HepG2 (cell line): ENCODE measurements at regions not wholly inside any gene's neighbourhood (a gene's known extent, or its start where the extent isn't known, plus 50 kb on each side); places are given as distances from the start of the nearest gene placed in this dataset.

Experiments used
- ATAC-seq: fragments of 200-7000 bp; cut with Tn5 transposase; 3 replicates; pipeline ENCODE4 v1.9.1; 2020; ENCODE audit warnings: mild to moderate bottlenecking, moderate library complexity
- BruUV-seq: library from RNA; stranded (reverse); fragments of 400-500 nt; replicated peaks from 2 replicates; lab custom pipeline; 2021; lab: Mats Ljungman, UMichigan
- CTCF ChIA-PET: fragments of 300-600 bp; formaldehyde crosslinking; extraction: SDS; loops from one replicate; lab custom pipeline; 2021; ENCODE audit warnings: low total read pairs, inconsistent platforms, low intra/inter-chr PET ratio; lab: Yijun Ruan, JAX
- POLR2A ChIA-PET: fragments of 350-600 bp; sonication (Branson Sonifier 250); formaldehyde crosslinking; loops from one replicate; lab custom pipeline; 2020; ENCODE audit warnings: antibody characterized with exemption, inconsistent platforms; lab: Yijun Ruan, JAX
- DNase-seq: peaks from one replicate; pipeline ENCODE4 v3.0.0-alpha.2; 2015; ENCODE audit warnings: low spot score
- FAIRE-seq: peaks from 3 replicates; lab custom pipeline; 2011; peaks lifted over from hg19 to GRCh38; lab: Jason Lieb, UNC
- H2AFZ ChIP-seq: one replicate; pipeline ENCODE4 v1.6.1; 2011; ENCODE audit warnings: low read length, inconsistent platforms
- H3K27ac ChIP-seq: fragments of 300-600 bp; 3 replicates; pipeline ENCODE4 v1.8.0; 2011; ENCODE audit warnings: mixed run types, mild to moderate bottlenecking, mixed read lengths, low read length, inconsistent platforms; ENCODE audit not compliant: insufficient read depth; ENCODE audit errors: extremely low read length
- H3K27me3 ChIP-seq, 2 experiments: fragments of 200-600 bp in 1 of 2; 2 replicates in 1 of 2; 3 replicates in 1 of 2; pipeline versions ENCODE4 v1.6.0 to v1.8.0; 2011; ENCODE audit warnings: low read length in 2 of 2, mild to moderate bottlenecking in 2 of 2, moderate library complexity in 2 of 2, inconsistent platforms in 1 of 2; ENCODE audit not compliant: insufficient read depth in 2 of 2, control insufficient read depth in 1 of 2
- H3K36me3 ChIP-seq, 2 experiments: fragments of 200-600 bp in 1 of 2; replicated peaks in 1 of 2; 2 replicates in 1 of 2; 3 replicates in 1 of 2; pipeline versions ENCODE4 v1.5.1 to v1.8.0; 2011; ENCODE audit warnings: low read length in 2 of 2, inconsistent platforms in 1 of 2; ENCODE audit not compliant: insufficient read depth in 2 of 2, control insufficient read depth in 1 of 2
- H3K4me1 ChIP-seq: 2 replicates; pipeline ENCODE4 v1.5.1; 2012; ENCODE audit warnings: low read length, inconsistent platforms; ENCODE audit not compliant: insufficient read depth
- H3K4me2 ChIP-seq: 2 replicates; pipeline ENCODE4 v1.6.0; 2011; ENCODE audit warnings: low read depth, low read length, inconsistent platforms
- H3K4me3 ChIP-seq, 3 experiments: fragments of 200-600 bp in 1 of 3; sonication (generic), shearing (Covaris generic) in 1 of 3; replicated peaks in 1 of 3; 2 replicates each; pipeline ENCODE4 v1.5.1; 2011 to 2016; ENCODE audit warnings: low read length in 3 of 3, inconsistent platforms in 2 of 3, low read depth in 2 of 3, mild to moderate bottlenecking in 2 of 3, control low read depth in 1 of 3, mixed read lengths in 1 of 3; ENCODE audit not compliant: insufficient read depth in 1 of 3
- H3K79me2 ChIP-seq: one replicate; pipeline ENCODE4 v1.6.1; 2011; ENCODE audit warnings: low read length, inconsistent platforms; ENCODE audit not compliant: insufficient read depth
- H3K9ac ChIP-seq: 2 replicates; pipeline ENCODE4 v1.6.0; 2011; ENCODE audit warnings: mild to moderate bottlenecking, low read depth, low read length, inconsistent platforms; ENCODE audit not compliant: insufficient read depth
- H3K9me3 ChIP-seq: 2 replicates; pipeline ENCODE4 v1.5.1; 2012; ENCODE audit warnings: mild to moderate bottlenecking, low read length
- H4K20me1 ChIP-seq: 2 replicates; pipeline ENCODE4 v1.6.0; 2011; ENCODE audit warnings: inconsistent platforms, mild to moderate bottlenecking, low read length, moderate library complexity; ENCODE audit not compliant: insufficient read depth
- ZNF616 ChIP-seq: sonication (generic); formaldehyde crosslinking; IDR thresholded peaks from 2 replicates; pipeline ENCODE4 v1.5.0; 2020; ENCODE audit warnings: low read depth, mild to moderate bottlenecking, missing genetic modification reagents
- WGBS: methylation state at CpG from one replicate; pipeline ENCODE4 v1.1.6; 2017; ENCODE audit warnings: low lambda C conversion rate; 5-methylcytosine and 5-hydroxymethylcytosine counted together
- in situ Hi-C: cut with HindIII; loops from 2 replicates; pipeline ENCODE4 v1.10.0; 2017; ENCODE audit warnings: low pct_unique_long_range_greater_than_20kb; ENCODE audit not compliant: extremely low pct_ligation_motif_present
- intact Hi-C: fragments of 100-400 bp; cut with micrococcal nuclease; formaldehyde crosslinking; loops from one replicate; pipeline ENCODE4 v1.10.0; 2022; ENCODE audit not compliant: unreplicated experiment

GRCh38 chr5:17445185-17445584 lies 52.8 kb upstream of the TAF11L2 start:
- WGBS: 0% methylated on average over 2 of the region's 2 CpGs
- CTCF ChIA-PET: no interaction called here
- no peaks in the 10 kb centered on the region for H3K4me1 ChIP-seq
- no peaks in the 10 kb centered on the region for H3K27me3 ChIP-seq
- no peak for FAIRE-seq
- no peak for ATAC-seq
- no peaks in the 10 kb centered on the region for H3K79me2 ChIP-seq
- no peak overlapping the region for H2AFZ ChIP-seq
- H3K9ac ChIP-seq: no peak overlapping the region
- intact Hi-C loops: no loop called here
- in situ Hi-C loops: no loop called here
- no peak overlapping the region for H3K27ac ChIP-seq
- no peak for DNase-seq
- POLR2A ChIA-PET: no interaction called here
- H3K4me3 ChIP-seq: no peak overlapping the region
- BruUV-seq: no TSS peak
- H3K36me3 ChIP-seq: no peaks in the 10 kb centered on the region
- no peak for TF ChIP-seq ZNF616
- H3K4me2 ChIP-seq: no peak overlapping the region
- H4K20me1 ChIP-seq: no peaks in the 10 kb centered on the region
- no peaks in the 10 kb centered on the region for H3K9me3 ChIP-seq
